Retina (tissue), 1 donor: ENCODE measurements at regions not wholly inside any gene's neighbourhood (a gene's known extent, or its start where the extent isn't known, plus 50 kb on each side); places are given as distances from the start of the nearest gene placed in this dataset.
"Not testable (repeated sequence)": the region's sequence is repeated elsewhere in the genome, so short reads cannot be mapped to it uniquely, and the experiment has no call there.

ENCODE experiments used
- DNase-seq: peaks from one replicate; pipeline ENCODE4 v3.0.0-alpha.2; 2016

DNA sequence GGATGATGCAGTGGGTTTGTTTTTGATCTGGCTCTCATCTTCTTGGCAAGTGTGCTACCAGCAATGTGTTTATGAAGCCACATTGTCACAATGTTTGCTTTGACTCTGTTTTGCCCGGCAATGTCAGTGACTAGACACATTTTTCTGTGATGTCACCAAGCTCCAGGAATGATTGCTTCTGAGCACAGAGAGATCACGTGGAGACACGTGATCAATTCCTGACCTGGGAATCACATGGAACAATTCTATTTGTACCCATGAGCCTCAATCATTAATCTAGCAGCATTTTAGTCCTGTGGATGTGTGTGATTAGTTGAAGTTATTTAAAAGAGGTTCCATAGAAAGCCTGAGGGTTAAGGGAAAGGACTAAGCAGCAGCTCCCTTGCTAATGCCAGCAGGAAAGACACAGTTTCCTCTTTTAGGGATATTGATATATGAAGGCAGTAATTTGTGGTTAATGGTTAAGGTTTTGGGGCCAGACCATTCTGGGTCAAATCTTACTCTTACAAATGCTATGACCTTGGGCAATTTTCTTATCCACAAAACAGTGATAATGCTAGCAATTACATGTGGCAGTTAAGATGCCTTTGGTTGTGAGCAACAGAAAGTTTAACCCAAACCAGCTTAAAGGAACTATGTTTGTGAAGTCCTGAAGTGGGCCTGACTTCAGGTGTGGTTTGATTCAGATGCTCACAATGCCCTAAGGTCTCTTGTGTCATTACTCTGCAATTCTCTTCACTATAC lies 59.0 kb downstream of the FASLG start:
- no peak for DNase-seq

DNA sequence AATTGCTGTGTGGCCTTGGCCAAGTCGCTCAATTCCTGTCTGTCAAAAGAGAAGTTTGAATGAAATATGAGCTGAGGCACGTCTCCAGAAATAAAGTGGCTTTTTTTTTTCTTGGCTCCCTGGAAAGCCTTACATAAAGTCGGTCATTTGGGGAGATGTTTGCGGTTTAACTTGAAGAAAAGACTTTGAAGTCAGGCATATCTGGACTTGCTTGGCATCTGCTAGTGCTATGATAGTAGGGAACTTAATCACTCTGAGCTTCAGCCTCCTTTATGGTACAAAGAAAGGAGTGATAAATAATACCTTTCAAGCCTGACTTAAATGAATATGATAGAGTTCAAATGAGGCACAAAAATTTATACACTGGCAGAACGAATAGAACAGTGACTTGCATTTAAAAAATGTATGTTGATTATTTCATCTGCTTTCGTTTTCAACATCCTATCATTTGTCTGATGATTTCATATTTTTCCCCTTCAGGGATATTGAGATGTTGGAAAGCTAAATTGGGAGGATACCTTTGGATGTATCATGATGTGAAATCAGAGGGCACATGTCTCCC lies 60.2 kb downstream of the FASLG start:
- no peak for DNase-seq

DNA sequence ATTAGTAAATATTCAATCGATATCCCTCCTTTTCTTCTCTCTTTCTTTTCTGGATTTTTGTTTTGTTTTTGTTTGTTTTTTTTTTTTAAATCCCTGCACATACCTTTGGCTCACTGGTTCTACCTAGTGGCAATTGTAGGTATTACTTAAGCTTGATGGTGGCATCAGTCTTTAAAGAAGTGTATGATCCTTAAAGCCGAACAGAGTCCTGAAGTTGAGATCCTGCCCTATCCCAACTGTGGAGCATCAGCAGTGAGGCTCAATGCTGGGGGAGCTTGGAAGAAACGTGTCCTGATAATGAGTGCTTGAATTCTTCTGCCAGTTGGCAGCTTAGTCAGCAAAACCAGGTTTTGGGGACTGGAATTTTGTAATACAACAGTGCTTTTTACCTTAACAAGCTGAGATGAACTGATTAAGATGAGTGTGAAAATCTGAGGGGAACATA lies 60.8 kb downstream of the FASLG start:
- DNase-seq = peak; percentile 39

- DNase-seq = no peak
Observed at GRCh38 chr1:172720339-172720738, 61.4 kb downstream of the FASLG start.

DNA sequence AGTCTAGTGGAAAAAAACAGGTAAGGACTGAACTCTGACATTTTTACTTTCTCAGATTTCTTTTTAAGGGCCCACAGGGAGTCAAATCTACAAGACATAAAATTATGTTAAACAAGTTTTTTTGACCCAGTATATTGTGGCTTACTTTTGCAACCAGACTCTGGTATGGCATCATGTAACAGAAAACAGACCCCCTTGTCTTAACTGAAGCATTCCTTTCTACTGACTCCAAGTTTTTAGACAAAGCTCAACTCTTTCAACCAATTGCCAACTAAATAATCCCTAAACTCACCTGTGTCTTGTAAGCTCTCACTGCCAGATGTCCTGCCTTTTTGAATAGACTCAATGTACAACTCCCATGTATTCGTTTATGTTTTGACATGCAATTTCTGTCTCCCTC lies 64.3 kb downstream of the FASLG start:
- DNase-seq = no peak

GRCh38 chr1:172724232-172724631 lies 65.3 kb downstream of the FASLG start:
- no peak for DNase-seq

GRCh38 chr1:172724765-172725613 lies 66.1 kb downstream of the FASLG start:
- DNase-seq = no peak

- no peak for DNase-seq
Observed at GRCh38 chr1:172726740-172727139, 67.8 kb downstream of the FASLG start.

DNA sequence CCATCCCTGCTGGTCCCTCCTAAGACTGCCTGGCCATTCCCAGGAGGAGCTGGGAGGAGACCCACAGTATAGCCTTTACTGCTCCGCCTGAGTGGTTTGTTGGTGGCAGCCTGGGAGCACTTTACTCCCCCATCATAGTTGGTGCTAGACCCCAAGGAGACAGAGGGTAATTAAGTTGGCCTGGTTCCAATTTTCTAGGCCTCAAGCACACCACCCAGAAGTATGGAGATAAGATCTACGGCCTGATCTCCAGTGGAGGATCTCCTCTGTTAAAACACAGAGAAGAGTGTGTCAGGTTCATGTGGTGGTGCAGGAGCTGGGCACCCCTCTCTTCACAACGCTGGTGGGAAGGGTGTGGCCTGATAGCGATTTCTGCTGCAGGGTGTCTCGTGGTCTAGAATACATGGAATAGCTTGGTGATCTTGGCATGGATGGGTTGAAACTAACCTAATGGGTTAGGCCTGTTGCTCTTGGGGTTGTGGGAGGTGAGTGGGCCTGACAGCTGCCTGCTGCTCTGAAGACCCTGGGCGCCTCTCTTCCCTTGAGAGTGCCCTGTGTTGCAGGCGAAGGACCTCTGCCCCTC lies 68.5 kb downstream of the FASLG start:
- DNase-seq = no peak

DNA sequence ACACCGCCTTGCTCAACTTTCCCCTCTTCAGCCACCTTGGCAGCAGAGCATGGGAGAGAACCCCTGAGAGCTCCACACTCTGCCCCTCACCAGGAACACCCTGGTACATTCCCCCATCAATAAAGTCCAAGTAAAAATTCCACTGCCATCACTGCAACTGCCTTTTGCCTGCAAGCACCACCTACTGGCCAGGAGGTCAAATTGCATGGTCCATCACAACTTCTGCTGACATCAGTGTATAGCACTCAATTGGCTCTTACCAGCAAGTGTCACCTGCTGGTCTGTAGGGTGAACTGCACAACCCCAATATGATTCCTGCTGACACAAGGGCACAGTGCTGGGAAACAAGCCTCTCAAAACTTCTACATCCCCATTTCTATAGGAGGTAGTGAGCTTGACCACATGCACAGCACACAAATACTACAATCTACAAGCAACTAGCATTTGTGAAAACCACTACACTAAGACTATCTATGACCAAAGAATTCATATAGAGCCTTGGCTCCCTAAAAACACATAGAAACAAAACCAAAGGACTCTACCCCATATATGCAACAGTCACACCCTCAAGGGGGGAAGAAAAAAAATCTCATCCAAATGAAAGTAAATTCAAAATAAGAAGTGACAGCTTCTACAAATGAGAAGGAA lies 69.2 kb downstream of the FASLG start:
- DNase-seq = no peak

DNA sequence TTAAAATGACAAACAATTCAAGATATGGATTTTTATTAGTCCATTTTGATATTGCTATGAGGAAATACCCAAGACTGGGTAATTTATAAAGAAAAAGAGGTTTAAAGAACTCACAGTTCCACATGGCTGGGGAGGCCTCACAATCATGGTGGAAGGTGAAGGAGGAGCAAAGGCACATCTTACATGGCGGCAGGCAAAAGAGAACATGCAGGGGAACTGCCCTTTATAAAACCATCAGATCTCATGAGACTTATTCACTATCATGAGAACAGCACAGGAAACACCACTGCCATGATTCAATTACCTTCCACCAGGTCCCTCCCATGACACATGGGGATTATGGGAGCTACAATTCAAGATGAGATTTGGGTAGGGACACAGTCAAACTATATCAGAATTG lies 69.8 kb downstream of the FASLG start:
- DNase-seq = not testable (repeated sequence)

GRCh38 chr1:172732427-172732826 lies 73.5 kb downstream of the FASLG start:
- no peak for DNase-seq

DNA sequence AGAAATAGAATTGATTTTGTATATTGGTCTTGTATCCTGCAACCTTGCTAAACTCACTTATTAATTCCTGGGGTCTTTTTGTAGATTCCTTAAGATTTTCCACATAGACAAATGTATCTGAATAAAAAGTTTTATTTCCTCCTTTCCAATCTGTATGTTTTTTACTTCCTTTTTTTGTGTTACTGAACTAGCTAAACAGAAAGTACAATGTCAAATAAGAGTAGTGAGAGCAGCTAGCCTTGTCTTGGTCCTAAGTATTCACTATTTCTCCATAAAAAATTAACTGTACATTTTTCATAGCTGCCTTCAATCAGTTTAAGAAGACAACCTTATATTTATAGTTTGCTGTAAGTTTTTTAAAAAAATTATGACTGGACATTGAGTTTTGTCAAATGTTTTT lies 74.9 kb downstream of the FASLG start:
- no peak for DNase-seq

DNA sequence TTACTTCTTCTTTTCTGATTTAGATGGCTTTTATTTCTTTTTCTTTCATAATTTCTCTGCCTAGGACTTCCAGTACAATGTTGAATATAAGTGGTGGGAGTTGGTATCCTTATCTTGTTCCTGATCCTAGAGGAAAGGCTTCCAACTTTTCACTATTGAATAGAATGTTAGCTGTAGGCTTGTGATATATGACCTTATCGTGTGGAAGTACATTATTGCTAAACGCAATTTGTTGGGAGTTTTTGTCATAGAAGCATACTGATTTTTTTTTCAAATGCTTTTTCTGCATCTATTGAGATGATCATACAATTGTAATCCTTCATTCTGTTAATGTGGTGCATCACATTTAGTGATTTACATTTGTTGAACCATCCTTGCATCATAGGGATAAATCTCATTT lies 79.5 kb downstream of the FASLG start:
- no peak for DNase-seq

- peak; percentile 20 for DNase-seq
Observed at GRCh38 chr1:172742599-172743500, 83.9 kb downstream of the FASLG start.

DNA sequence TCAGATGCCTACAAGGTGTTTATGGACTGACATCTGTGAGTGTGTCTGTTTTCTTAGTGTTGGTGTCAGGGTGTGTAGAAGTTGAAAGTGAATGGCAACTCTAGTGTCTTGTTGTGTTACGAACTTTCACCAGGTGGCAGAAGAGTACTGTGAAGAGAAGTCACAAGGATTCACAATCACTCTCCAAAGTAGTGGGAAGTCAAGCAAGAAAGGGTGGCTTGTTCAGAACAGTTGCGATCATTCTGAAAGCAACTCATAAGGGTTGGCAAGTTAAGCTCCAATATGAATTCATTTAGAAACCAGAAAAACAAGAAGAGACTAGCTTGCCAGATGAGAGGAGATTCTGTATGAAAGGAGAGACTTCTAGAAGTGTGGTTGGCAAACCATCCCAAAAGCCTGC lies 86.1 kb downstream of the FASLG start:
- DNase-seq = peak; percentile 37

GRCh38 chr1:172746091-172746949 lies 87.4 kb downstream of the FASLG start:
- no peak for DNase-seq

DNA sequence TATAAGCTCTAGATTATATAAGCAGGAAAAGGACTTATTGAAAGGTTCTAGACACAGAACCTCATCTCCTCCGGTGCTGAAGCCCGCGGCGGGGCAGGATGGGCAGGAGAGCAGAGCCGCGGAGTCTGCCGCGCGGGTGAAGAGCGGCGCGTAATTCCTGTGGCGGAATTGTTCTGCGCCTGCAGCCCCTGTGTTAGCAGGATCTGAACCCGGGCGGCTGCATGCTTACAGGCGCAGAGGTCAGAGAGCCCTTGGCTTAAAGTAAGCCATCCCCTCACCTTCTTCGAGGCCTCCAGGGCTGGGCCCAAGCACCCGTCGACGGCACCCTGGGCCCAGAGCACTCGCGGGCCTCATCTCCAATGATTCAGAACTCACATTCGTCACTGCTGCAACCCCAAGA lies 89.3 kb downstream of the FASLG start:
- no peak for DNase-seq

DNA sequence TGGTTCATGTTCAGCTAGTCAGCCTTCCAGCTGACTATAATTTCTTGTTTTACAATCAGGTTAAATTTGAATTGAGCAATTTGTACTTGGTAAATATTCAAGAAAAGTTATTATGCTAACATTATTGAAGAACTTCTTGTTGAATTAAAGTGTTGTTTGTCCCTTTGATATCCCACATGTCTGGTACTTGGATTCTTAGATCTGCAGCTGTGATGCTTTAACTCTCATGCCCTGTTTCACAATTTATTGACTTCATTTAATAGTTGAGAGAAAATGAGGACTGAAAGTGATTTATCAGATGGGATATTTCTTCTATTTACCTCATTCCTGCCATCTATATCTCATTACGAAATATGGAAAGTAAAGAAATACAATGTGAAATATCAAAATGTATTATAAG lies 92.8 kb downstream of the FASLG start:
- no peak for DNase-seq

GRCh38 chr1:172753964-172754363 lies 95.1 kb downstream of the FASLG start:
- DNase-seq = no peak

- DNase-seq = no peak
Observed at GRCh38 chr1:172754609-172755008, 95.7 kb downstream of the FASLG start.
